GM21529 (cell line): ENCODE measurements at regions not wholly inside any gene's neighbourhood (a gene's known extent, or its start where the extent isn't known, plus 50 kb on each side); places are given as distances from the start of the nearest gene placed in this dataset.
"Not testable (repeated sequence)": the region's sequence is repeated elsewhere in the genome, so short reads cannot be mapped to it uniquely, and the experiment has no call there.

Experiments used
- ATAC-seq: cut with Tn5 transposase; IDR thresholded peaks from one replicate; pipeline ENCODE4 v1.9.1; 2021; ENCODE audit not compliant: unreplicated experiment

- ATAC-seq: no peak
Observed at GRCh38 chr1:168825820-168826219, 96.8 kb upstream of the DPT start.

GRCh38 chr1:168826269-168826668 lies 97.3 kb upstream of the DPT start:
- no peak for ATAC-seq

- ATAC-seq: no peak
Observed at GRCh38 chr1:168827557-168827956, 98.6 kb upstream of the DPT start.

GRCh38 chr1:168829876-168830275 lies 100.9 kb upstream of the DPT start:
- ATAC-seq: no peak

- no peak for ATAC-seq
Observed at GRCh38 chr1:168830562-168830961, 101.6 kb upstream of the DPT start.

GRCh38 chr1:168832661-168833060 lies 103.7 kb upstream of the DPT start:
- ATAC-seq: no peak

- no peak for ATAC-seq
Observed at GRCh38 chr1:168833362-168833761, 104.4 kb upstream of the DPT start.

GRCh38 chr1:168833801-168834224 lies 104.8 kb upstream of the DPT start:
- no peak for ATAC-seq

GRCh38 chr1:168834225-168834872 lies 105.3 kb upstream of the DPT start:
- no peak for ATAC-seq

GRCh38 chr1:168835176-168835575 lies 106.2 kb upstream of the DPT start:
- no peak for ATAC-seq

GRCh38 chr1:168835791-168836190 lies 106.8 kb upstream of the DPT start:
- no peak for ATAC-seq

- no peak for ATAC-seq
Observed at GRCh38 chr1:168836469-168836868, 107.5 kb upstream of the DPT start.

GRCh38 chr1:168837230-168837629 lies 108.2 kb upstream of the DPT start:
- ATAC-seq: not testable (repeated sequence)

- no peak for ATAC-seq
Observed at GRCh38 chr1:168842306-168842705, 113.3 kb upstream of the DPT start.

GRCh38 chr1:168842916-168843315 lies 113.9 kb upstream of the DPT start:
- no peak for ATAC-seq

- ATAC-seq: no peak
Observed at GRCh38 chr1:168843401-168843800, 114.4 kb upstream of the DPT start.

- ATAC-seq: no peak
Observed at GRCh38 chr1:168843950-168844349, 114.9 kb upstream of the DPT start.

GRCh38 chr1:168845140-168845539 lies 116.1 kb upstream of the DPT start:
- ATAC-seq: no peak

GRCh38 chr1:168848051-168848450 lies 119.0 kb upstream of the DPT start:
- no peak for ATAC-seq

- ATAC-seq: no peak
Observed at GRCh38 chr1:168861421-168862004, 132.5 kb upstream of the DPT start.

- ATAC-seq: no peak
Observed at GRCh38 chr1:168863772-168864171, 134.8 kb upstream of the DPT start.

GRCh38 chr1:168864266-168864665 lies 135.3 kb upstream of the DPT start:
- no peak for ATAC-seq
